Adrenal gland (tissue), 5 donors: ENCODE measurements at regions not wholly inside any gene's neighbourhood (a gene's known extent, or its start where the extent isn't known, plus 50 kb on each side); places are given as distances from the start of the nearest gene placed in this dataset.

ENCODE experiments used
- POLR2A ChIP-seq, 2 donors: fragments of 450-650 bp; IDR thresholded peaks; one replicate each; pipeline ENCODE4 v1.6.1; 2017; ENCODE audit warnings: antibody characterized with exemption in 2 of 2, mild to moderate bottlenecking in 2 of 2, moderate library complexity in 1 of 2
- TF ChIP-seq, protein P1 (sequence below), 6 experiments: fragments of 450-650 bp in 4 of 6; fragments of 200-600 bp in 2 of 6; sonication (generic) in 1 of 6; IDR thresholded peaks; 1 replicate in 5 of 6; 2 replicates in 1 of 6; pipeline versions ENCODE4 v1.5.1 to v1.8.0; 2016 to 2021; ENCODE audit warnings: antibody characterized with exemption in 6 of 6, mild to moderate bottlenecking in 2 of 6, moderate library complexity in 1 of 6
- donor health status: DM: no; HTN: no; CAD: no.

GRCh38 chr15:93168910-93169309 is 79.9 kb upstream of the RGMA start:
- TF ChIP-seq, protein P1, sequence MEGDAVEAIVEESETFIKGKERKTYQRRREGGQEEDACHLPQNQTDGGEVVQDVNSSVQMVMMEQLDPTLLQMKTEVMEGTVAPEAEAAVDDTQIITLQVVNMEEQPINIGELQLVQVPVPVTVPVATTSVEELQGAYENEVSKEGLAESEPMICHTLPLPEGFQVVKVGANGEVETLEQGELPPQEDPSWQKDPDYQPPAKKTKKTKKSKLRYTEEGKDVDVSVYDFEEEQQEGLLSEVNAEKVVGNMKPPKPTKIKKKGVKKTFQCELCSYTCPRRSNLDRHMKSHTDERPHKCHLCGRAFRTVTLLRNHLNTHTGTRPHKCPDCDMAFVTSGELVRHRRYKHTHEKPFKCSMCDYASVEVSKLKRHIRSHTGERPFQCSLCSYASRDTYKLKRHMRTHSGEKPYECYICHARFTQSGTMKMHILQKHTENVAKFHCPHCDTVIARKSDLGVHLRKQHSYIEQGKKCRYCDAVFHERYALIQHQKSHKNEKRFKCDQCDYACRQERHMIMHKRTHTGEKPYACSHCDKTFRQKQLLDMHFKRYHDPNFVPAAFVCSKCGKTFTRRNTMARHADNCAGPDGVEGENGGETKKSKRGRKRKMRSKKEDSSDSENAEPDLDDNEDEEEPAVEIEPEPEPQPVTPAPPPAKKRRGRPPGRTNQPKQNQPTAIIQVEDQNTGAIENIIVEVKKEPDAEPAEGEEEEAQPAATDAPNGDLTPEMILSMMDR (IDR thresholded peaks at IDR 0.05) = no peak
- no peak for TF ChIP-seq POLR2A (IDR thresholded peaks at IDR 0.05)
